ENCODE measurements at regions not wholly inside any gene's neighbourhood (a gene's known extent, or its start where the extent isn't known, plus 50 kb on each side); places are given as distances from the start of the nearest gene placed in this dataset.
"Not testable (repeated sequence)": the region's sequence is repeated elsewhere in the genome, so short reads cannot be mapped to it uniquely, and the experiment has no call there.

GRCh38 chr20:28616354-28616753 lies 2641.1 kb upstream of the DEFB115 start:
- no peak for TF ChIP-seq CTCF (IDR thresholded peaks at IDR 0.05; ENCODE audit: insufficient read depth, low read length, missing control alignments)
- H3K4me3 ChIP-seq (ENCODE audit: low read depth, low read length) = no peak overlapping the region
- CTCF ChIA-PET = no interaction called here
- DNase-seq (ENCODE audit: low read depth, low spot score) = no peak
- POLR2A ChIA-PET = no interaction called here

GRCh38 chr20:28619956-28620651 lies 2637.4 kb upstream of the DEFB115 start:
- H3K4me3 ChIP-seq (ENCODE audit: low read depth, low read length); CTCF ChIA-PET; POLR2A ChIA-PET; DNase-seq (ENCODE audit: low read depth, low spot score): not testable (repeated sequence)

GRCh38 chr20:28625112-28625511 lies 2632.4 kb upstream of the DEFB115 start:
- POLR2A ChIA-PET, CTCF ChIA-PET: not testable (repeated sequence)

GRCh38 chr20:28640831-28641230 lies 2616.6 kb upstream of the DEFB115 start:
- H3K4me3 ChIP-seq (ENCODE audit: low read depth, low read length); CTCF ChIA-PET; POLR2A ChIA-PET; DNase-seq (ENCODE audit: low read depth, low spot score): not testable (repeated sequence)

More at GRCh38 chr20:28625112-28625511, 2632.4 kb upstream of the DEFB115 start:
- DNase-seq (ENCODE audit: low read depth, low spot score); H3K4me3 ChIP-seq (ENCODE audit: low read depth, low read length): not testable (repeated sequence)
